K562 (cell line): ENCODE measurements at regions not wholly inside any gene's neighbourhood (a gene's known extent, or its start where the extent isn't known, plus 50 kb on each side); places are given as distances from the start of the nearest gene placed in this dataset.

Experiments used
- ATAC-seq: fragments of 200-7000 bp; cut with Tn5 transposase; 3 replicates; pipeline ENCODE4 v1.9.1; 2020; ENCODE audit warnings: moderate library complexity
- BruUV-seq: library from RNA; stranded (reverse); fragments of 400-500 nt; replicated peaks from 2 replicates; lab custom pipeline; 2021; lab: Mats Ljungman, UMichigan
- CTCF ChIA-PET: fragments of 300-600 bp; formaldehyde crosslinking; extraction: SDS; loops from one replicate; lab custom pipeline; 2021; ENCODE audit warnings: low intra/inter-chr PET ratio; lab: Yijun Ruan, JAX
- POLR2A ChIA-PET: fragments of 300-600, 350-650 bp; sonication (Branson Sonifier 250); formaldehyde crosslinking; extraction: SDS; loops from one replicate; lab custom pipeline; 2021; ENCODE audit warnings: antibody characterized with exemption, inconsistent platforms; lab: Yijun Ruan, JAX
- DNase-seq, 4 experiments: peaks; one replicate each; pipeline versions ENCODE4 v3.0.0 to v3.0.0-alpha.2; 2011 to 2018; ENCODE audit warnings: low spot score in 3 of 4, mixed read lengths in 3 of 4; ENCODE audit errors: extremely low read depth in 1 of 4
- FAIRE-seq: peaks from 2 replicates; lab custom pipeline; 2011; peaks lifted over from hg19 to GRCh38; lab: Jason Lieb, UNC
- H2AFZ ChIP-seq: 2 replicates; pipeline ENCODE4 v1.6.0; 2011; ENCODE audit warnings: low read depth, low read length, control low read depth, inconsistent platforms
- H3K27ac ChIP-seq: fragments of 200-600 bp; 3 replicates; pipeline ENCODE4 v1.8.0; 2011; ENCODE audit warnings: low read depth, mild to moderate bottlenecking, control low read depth, inconsistent platforms, low read length, moderate library complexity, mixed read lengths; ENCODE audit errors: extremely low read depth
- H3K27me3 ChIP-seq, 2 experiments: fragments of 300-600 bp in 1 of 2; 2 replicates in 1 of 2; 3 replicates in 1 of 2; pipeline versions ENCODE4 v1.6.0 to v1.8.0; 2011; ENCODE audit warnings: inconsistent platforms in 2 of 2, low read length in 2 of 2, mild to moderate bottlenecking in 1 of 2, mixed read lengths in 1 of 2, moderate library complexity in 1 of 2; ENCODE audit not compliant: control insufficient read depth in 2 of 2, insufficient read depth in 2 of 2
- H3K36me3 ChIP-seq: fragments of 300-600 bp; 3 replicates; pipeline ENCODE4 v1.8.0; 2011; ENCODE audit warnings: mild to moderate bottlenecking, low read length, inconsistent platforms; ENCODE audit not compliant: control insufficient read depth, insufficient read depth
- H3K4me1 ChIP-seq, 2 experiments: fragments of 200-600 bp in 1 of 2; replicated peaks in 1 of 2; 2 replicates in 1 of 2; 3 replicates in 1 of 2; pipeline versions ENCODE4 v1.5.1 to v1.8.0; 2011; ENCODE audit warnings: inconsistent platforms in 2 of 2, low read length in 2 of 2, mild to moderate bottlenecking in 1 of 2, mixed read lengths in 1 of 2, moderate library complexity in 1 of 2; ENCODE audit not compliant: control insufficient read depth in 2 of 2, insufficient read depth in 2 of 2
- H3K4me2 ChIP-seq: 2 replicates; pipeline ENCODE4 v1.6.1; 2011; ENCODE audit warnings: low read length, control low read depth, inconsistent platforms, mixed read lengths; ENCODE audit not compliant: insufficient read depth
- H3K4me3 ChIP-seq: fragments of 200-600 bp; sonication (generic), shearing (Covaris generic); 2 replicates; pipeline ENCODE4 v1.5.1; 2016; ENCODE audit warnings: control low read depth, inconsistent platforms
- H3K79me2 ChIP-seq: fragments of 200-600 bp; 3 replicates; pipeline ENCODE4 v1.8.0; 2011; ENCODE audit warnings: low read length, inconsistent platforms; ENCODE audit not compliant: control insufficient read depth, insufficient read depth
- H3K9ac ChIP-seq, 2 experiments: 2 replicates each; pipeline versions ENCODE4 v1.6.0 to v1.6.1; 2011; ENCODE audit warnings: low read depth in 2 of 2, low read length in 2 of 2, control low read depth in 1 of 2, inconsistent platforms in 1 of 2, mild to moderate bottlenecking in 1 of 2, mixed read lengths in 1 of 2; ENCODE audit not compliant: insufficient read depth in 1 of 2
- H3K9me1 ChIP-seq: one replicate; pipeline ENCODE4 v1.6.0; 2011; ENCODE audit warnings: inconsistent platforms, mild to moderate bottlenecking, low read length, moderate library complexity; ENCODE audit not compliant: control insufficient read depth, insufficient read depth
- H3K9me3 ChIP-seq: replicated peaks from 2 replicates; pipeline ENCODE4 v1.5.1; 2011; ENCODE audit warnings: low read depth, low read length, inconsistent platforms; ENCODE audit not compliant: control insufficient read depth, insufficient read depth
- H4K20me1 ChIP-seq: replicated peaks from 2 replicates; pipeline ENCODE4 v1.6.1; 2011; ENCODE audit warnings: low read length, inconsistent platforms, mixed read lengths; ENCODE audit not compliant: control insufficient read depth, insufficient read depth
- BACH1 ChIP-seq: fragments of 200-800 bp; sonication (Bioruptor generic); IDR thresholded peaks from 2 replicates; pipeline ENCODE4 v1.6.1; 2016; ENCODE audit warnings: missing genetic modification characterization, missing compliant biosample characterization
- EP300 ChIP-seq: IDR thresholded peaks from 2 replicates; pipeline ENCODE4 v1.6.1; 2012; ENCODE audit warnings: low read length, improper control_type of control experiment
- GTF3C2 ChIP-seq: IDR thresholded peaks from 3 replicates; pipeline ENCODE4 v1.6.1; 2011; ENCODE audit warnings: borderline replicate concordance, mild to moderate bottlenecking, moderate library complexity; ENCODE audit not compliant: insufficient read length; ENCODE audit errors: extremely low read depth
- POLR2AphosphoS2 ChIP-seq: IDR thresholded peaks from 2 replicates; pipeline ENCODE4 v1.6.1; 2012; ENCODE audit warnings: low read length, improper control_type of control experiment
- SREBF1 ChIP-seq: fragments of 150-350 bp; IDR thresholded peaks from 2 replicates; pipeline ENCODE4 v1.6.1; 2014; ENCODE audit warnings: antibody characterized with exemption, low read depth, low read length, borderline replicate concordance
- TARDBP ChIP-seq: fragments of 450-650 bp; IDR thresholded peaks from 2 replicates; pipeline ENCODE4 v1.6.1; 2016
- YBX1 ChIP-seq: fragments of 450-650 bp; IDR thresholded peaks from 2 replicates; pipeline ENCODE4 v1.7.1; 2016; ENCODE audit warnings: mild to moderate bottlenecking
- ZNF696 ChIP-seq: fragments of 250-450 bp; sonication (Bioruptor Pico); conservative IDR thresholded peaks from 2 replicates; pipeline ENCODE4 v1.4.0; 2020; ENCODE audit warnings: mild to moderate bottlenecking, moderate library complexity
- WGBS: fragments of 100-300 bp; shearing (Covaris generic); methylation state at CpG from one replicate; pipeline ENCODE4 v1.1.6; 2016; ENCODE audit warnings: low coverage, mixed read lengths; ENCODE audit not compliant: insufficient coverage; ENCODE audit errors: missing lambda C conversion rate; 5-methylcytosine and 5-hydroxymethylcytosine counted together
- in situ Hi-C: fragments of 300-500 bp; cut with MboI; formaldehyde crosslinking; loops from 4 replicates; pipeline ENCODE4 v1.15.0; 2018; ENCODE audit warnings: inconsistent platforms, mixed read lengths
- intact Hi-C: fragments of 100-400 bp; cut with micrococcal nuclease; formaldehyde crosslinking; loops from 2 replicates; pipeline ENCODE4 v1.14.2; 2022
- TF ChIP-seq, protein P1 (sequence below): fragments of 250-450 bp; sonication (Bioruptor Pico); IDR thresholded peaks from 2 replicates; pipeline ENCODE4 v1.5.0; 2022; ENCODE audit warnings: mild to moderate bottlenecking

- TF ChIP-seq SREBF1 (no peak), YBX1 (no peak), TARDBP (no peak), POLR2AphosphoS2 (no peak), GTF3C2 (no peak), EP300 (no peak), ZNF696 (CRISPR knock-in tag) (no peak), BACH1 (tag) (no peak)
- TF ChIP-seq, protein P1, sequence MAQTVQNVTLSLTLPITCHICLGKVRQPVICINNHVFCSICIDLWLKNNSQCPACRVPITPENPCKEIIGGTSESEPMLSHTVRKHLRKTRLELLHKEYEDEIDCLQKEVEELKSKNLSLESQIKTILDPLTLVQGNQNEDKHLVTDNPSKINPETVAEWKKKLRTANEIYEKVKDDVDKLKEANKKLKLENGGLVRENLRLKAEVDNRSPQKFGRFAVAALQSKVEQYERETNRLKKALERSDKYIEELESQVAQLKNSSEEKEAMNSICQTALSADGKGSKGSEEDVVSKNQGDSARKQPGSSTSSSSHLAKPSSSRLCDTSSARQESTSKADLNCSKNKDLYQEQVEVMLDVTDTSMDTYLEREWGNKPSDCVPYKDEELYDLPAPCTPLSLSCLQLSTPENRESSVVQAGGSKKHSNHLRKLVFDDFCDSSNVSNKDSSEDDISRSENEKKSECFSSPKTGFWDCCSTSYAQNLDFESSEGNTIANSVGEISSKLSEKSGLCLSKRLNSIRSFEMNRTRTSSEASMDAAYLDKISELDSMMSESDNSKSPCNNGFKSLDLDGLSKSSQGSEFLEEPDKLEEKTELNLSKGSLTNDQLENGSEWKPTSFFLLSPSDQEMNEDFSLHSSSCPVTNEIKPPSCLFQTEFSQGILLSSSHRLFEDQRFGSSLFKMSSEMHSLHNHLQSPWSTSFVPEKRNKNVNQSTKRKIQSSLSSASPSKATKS (CRISPR knock-in tag), result no peak
- FAIRE-seq (no peak), ATAC-seq (no peak), DNase-seq (no peak)
- no peak overlapping the region for H3K4me2 ChIP-seq
- in situ Hi-C loops, result no loop called here
- peaks cover 0 to 3% of the 10 kb centered on the region in 2 experiments; a peak in 1 of 5 replicates for H3K4me1 ChIP-seq
- H3K4me3 ChIP-seq, result no peak overlapping the region
- ChIA-PET POLR2A (no interaction called here), CTCF (no interaction called here)
- no peaks in the 10 kb centered on the region for H4K20me1 ChIP-seq
- H2AFZ ChIP-seq, result no peak overlapping the region
- intact Hi-C loops, result no loop called here
- no peaks in the 10 kb centered on the region for H3K36me3 ChIP-seq
- no peaks in the 10 kb centered on the region for H3K9me3 ChIP-seq
- no peak overlapping the region for H3K9ac ChIP-seq
- no peaks in the 10 kb centered on the region for H3K9me1 ChIP-seq
- 0% methylated on average over 5 of the region's 5 CpGs for WGBS
- H3K27ac ChIP-seq, result no peak overlapping the region
- peaks cover 0 to 26% of the 10 kb centered on the region in 2 experiments; a peak in 3 of 5 replicates for H3K27me3 ChIP-seq
- no TSS peak for BruUV-seq
- no peaks in the 10 kb centered on the region for H3K79me2 ChIP-seq
Measured at GRCh38 chr2:238552226-238552625, 125.5 kb downstream of the ASB1 start.
